Hippocampal formation (tissue), 2 donors: ENCODE measurements at regions not wholly inside any gene's neighbourhood (a gene's known extent, or its start where the extent isn't known, plus 50 kb on each side); places are given as distances from the start of the nearest gene placed in this dataset.

ENCODE experiments used
- DNase-seq, 2 donors: peaks; one replicate each; lab custom pipeline; 2025; lab: John Stamatoyannopoulos, UW

DNA sequence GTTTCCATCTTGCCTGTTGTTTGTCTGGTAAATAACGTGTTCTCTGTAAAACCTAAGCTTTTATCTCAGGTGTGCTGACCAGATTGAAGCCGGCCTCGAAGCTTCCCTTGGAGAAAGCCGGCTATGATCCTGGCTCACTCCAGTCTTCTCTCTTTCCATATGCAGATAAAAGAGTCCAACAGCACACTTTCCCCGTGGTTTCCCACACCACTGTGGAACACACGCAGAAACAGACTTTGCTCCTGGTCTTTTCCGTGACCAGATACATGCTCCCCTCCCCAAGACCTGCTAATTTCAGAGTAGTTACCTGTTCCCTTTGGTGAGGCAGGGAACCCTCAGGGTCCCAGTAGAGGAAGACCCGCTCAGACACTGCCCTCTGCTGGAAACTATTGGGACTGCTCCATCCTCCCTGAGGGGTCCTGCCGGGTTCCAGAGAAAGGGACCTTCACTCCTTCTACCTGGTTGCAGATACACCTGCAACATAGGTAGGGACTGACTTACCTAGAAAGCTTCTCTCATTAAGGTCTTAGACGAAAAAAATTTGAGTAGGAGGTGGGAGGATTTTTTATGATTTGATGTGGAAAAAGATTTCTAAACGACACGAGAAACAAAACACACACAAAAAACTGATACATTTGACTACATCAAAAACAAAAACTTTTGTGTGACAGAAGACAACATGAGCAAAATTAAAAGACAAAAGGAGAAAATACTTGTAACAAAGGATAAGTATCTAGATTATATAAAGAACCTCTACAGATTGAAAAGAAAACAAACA, 415.4 kb upstream of the CCDC196 start:
- DNase-seq = peak in 1 of 2 donors; percentile 13

DNA sequence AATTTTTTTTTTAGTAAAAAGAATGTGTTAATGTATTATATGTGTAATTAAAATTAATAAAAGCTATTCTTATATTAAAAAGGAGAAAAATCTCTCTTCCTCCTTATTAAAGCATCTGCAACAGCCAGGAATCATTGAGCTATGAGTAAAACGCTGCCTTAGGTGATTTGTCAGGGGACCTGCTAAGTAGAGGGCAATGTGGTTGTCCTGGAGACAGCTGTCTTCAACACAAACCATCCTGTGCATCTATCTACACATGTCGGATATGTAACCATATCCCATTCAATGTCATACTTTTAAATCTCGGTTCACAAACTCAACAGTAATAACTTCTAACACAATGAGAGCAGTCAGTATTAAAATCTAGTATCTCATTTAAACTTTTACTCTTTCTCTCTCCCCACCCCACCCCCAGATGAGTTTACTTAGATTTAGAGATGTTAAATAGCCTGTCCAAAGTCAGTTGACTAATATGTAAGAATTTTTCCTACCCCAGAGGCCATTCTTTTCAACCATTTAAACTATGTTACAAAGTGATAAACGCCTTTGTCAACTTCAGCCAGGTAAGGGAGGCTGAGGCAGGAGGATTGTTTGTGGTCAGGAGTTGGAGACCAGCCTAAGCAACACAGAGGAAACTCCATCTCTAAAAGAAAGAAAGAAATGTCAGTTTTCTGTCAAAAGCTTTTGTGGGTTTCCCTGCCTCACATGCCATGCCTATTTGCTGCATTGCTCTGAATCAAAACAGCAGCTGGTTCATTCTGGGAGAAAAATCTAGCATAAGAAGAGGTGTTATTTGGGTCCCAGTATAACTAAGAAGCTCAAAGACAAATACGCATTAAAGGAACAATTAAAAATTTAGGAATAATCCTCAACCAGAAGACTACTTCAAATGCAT, 413.7 kb upstream of the CCDC196 start:
- DNase-seq = no peak

DNA sequence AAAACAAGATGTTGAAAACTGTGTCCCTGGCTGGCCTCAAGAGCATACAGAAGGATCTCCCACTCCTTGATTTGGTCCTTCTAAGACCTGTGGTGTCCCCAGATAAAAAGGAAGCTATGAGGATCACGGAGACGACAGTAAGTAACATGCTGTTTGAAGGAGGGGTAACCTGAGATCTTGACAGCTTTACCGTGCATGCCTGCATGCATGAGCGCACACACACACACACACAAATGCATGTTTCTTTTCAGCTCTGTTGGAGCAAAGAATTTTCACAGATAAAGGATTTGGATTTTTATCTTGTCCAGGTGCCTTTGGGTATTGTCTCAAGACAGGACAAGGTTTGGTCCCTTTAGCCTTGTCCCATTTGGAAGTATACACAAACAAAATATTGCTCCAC, 411.6 kb upstream of the CCDC196 start:
- DNase-seq = no peak

DNA sequence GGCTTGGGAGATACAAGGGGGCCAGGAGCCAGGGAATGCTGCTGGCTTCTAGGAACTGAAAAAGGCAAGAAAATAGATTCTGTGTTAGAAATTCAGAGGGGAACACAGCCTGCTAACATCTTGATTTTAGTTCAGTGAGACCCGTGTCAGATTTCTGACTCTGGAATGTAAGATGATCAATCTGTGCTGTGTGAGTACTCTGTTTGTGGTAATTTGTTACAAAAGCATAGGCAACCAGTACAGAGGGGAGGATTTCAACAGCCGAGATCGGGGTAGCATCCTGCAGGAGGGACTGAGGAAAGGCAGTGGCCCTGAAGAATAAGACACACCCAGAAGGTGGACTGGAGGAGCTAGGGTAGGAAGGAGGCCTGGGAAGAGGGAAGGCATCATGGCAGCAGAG, 410.0 kb upstream of the CCDC196 start:
- DNase-seq = no peak

DNA sequence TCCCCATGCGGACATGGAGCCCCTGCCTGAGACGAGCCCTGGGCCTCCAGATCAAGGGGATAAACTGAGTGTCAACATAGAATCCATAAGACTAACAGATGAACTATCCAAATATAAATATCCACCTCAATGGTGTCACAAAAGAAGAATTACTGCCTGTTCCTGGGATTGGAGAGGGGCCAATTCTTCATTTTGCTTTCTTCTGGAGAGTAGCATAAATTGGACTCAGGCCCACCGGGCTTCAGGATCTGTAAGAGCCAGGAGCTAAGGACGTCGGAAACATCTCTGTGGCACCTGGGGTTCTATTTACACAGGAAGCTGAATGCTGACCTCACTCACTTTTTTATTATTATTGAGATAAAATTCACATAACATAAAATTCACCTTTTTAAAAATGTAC, 408.2 kb upstream of the CCDC196 start:
- DNase-seq = no peak

DNA sequence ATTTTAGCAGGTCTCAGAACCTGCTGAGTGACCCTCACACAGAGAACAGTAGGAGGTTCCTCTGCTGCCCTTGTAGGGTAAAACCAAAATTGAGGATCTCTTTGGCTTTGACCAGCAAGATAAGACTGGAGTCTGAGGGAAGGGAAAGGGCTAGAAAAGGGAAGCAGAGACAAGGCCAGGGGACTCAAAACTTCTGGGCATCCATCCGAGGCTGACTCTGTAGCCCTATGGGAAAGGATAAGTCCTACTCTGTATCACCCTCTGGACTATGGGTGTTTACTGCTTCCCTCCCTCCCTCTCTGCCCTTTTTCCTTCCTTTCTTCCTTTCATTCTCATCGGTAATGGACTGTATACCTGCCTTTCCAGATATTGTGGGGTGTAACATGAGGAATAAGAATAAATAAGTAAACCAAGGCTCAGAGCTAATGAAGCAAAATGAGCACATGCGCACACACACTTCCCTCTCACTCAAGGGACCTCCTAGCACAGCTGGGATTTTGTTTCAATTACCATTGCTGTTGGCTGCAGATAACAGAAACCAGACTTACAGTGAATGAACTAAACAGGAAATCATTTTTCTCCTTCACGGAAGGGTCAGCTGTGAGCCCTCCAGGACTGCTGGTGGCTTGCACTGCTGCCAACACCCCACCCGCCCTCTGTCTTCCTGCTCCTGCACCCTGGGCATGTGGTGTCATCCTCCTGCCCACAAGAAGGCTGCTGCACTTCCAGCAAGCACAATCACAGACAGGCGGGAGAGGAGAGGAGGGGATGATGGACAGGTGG, 404.4 kb upstream of the CCDC196 start:
- peak in 1 of 2 donors; percentile 1 for DNase-seq

DNA sequence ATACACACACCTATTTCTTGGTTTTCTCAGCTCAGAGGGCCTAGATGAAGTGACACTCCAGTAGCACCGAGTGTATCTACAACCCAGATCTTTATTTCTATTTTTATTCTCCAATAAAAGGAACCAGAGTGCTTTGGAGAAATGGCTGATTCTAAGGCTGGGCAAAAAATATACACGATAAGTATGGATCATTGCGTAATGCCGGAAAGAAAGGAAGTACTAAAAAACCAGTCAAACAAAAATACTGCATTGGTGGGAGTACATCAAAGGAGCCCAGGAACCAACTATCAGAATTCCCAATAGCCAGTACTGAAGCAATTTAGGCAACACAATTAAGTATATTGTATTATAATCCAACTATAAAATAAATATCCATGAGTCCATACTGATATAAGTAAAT, 400.9 kb upstream of the CCDC196 start:
- no peak for DNase-seq

DNA sequence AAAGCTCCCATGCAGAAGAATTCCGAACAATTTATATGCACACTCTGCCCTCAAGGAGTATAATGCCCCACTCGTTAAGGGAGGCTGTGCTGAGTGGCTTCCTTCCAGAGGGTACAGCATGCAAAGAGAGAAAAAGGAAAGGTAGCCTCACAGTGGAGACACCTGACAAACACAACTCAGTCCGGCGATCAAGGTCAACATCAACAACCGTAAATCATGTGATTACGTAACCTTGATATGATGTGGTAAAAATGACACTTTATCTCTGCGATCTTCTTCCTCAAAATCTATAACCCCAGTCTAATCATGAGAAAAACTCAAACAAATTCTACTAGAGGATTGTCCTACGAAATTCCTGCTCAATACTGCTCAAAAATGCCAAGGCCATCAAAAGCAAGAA, 400.5 kb upstream of the CCDC196 start:
- DNase-seq = no peak

DNA sequence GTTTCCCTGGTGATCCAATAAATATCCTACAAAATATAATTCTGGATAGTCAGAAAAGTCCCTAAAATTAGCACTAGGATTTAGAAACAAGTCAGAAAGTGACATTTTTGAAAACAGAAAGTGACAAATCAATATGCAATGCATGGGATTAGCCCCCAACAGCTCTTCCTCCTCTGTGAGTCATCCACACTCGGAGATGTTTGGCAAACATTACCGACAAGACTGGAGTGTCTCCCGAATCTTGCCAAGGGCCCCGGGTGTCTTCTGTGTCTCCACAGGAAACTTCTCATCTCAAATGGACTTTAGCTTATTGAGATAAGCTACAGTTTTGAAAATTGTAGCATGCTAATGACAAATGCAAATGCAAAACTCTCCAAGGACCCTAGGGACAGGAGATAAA, 398.9 kb upstream of the CCDC196 start:
- no peak for DNase-seq

DNA sequence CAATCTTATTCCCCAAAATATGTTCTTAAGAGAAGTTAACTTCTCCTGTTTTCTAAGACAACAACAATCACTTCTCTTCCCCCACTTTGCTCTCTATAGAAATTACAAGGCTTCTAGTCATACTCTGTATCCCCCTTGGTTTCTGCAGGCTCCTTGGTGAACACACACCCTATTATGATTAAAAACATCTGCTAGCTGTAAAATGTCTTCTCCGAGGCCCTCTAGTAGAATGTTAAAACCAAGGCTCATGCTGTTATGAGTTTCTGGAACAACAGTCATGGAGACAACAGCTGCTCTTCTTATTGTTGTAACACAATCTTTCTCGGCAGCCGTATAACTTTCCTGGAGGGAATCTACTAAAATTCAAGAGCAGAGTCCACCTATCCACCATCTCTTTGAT, 397.5 kb upstream of the CCDC196 start:
- DNase-seq = no peak

DNA sequence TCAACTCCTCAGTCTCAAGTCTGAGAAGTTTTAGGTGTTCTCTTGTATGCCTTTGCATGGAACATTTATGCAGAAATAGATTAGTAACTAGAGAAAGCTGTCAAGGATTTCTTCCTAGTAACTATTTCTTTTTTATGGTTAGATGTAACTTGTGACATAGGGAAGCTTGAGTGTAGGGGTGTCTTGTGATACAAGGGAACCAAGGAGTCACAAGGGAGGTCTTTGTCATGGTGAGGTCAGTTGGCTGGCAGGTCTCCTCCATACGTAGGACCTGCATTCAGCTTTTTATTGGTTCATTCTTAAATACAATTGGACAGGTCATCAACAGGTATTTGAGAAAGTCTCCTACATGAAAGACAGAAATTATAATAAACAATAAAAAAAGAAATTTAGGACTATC, 394.0 kb upstream of the CCDC196 start:
- no peak for DNase-seq

DNA sequence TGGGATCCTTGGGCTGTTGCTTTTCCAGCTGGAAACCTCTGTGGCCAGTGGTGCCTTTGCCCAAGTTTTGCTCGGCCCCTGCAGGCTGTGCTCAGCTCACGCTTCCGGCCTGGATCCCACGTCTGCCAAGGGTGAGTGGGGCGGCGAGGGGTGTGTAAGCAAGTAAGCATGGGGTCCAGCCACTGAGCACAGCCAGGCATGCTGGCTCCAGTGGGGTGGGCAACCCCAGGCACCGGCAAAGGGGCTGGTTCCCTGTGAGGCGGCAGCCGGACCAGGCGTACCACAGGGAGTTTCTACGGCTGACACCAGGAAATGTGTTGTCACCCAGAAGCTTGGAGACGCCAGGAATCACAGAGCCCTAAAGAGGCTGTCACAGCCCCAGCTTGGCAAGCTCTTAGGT, 393.4 kb upstream of the CCDC196 start:
- no peak for DNase-seq

DNA sequence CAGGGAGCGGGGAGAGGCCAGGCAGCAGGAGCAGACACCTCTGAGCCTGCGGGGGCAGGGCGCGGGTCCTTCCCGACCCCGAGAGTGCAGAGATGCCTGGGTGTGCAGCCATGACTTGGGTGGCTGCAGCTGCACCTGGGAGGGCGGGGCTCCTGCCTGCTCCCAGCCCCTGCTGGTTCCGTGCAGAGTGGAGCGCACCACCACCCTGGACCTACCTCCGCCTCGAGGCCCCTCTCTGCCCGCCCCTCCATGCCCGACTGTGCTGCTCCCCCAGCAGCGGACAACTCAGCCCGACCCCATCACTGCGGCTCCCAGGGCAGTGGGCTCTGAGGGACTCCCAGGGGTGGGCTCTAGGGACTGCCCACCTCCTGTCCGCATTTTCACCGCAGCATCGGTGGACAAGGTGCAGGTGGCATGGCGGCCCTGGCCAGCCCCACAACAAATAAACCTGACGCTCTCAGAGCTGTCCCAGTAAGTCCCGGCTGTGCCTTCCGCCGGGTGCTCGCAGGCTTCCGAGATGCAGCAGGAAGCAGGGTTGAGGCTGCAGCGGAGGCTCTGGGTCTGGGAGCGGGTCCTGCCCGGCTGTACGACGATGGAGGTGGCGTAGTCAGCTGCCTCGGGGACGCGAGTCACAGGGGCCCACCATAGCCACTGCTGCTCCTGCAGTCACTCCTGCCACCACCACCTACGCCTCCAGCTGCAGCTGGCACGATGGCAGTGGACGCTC, 392.0 kb upstream of the CCDC196 start:
- DNase-seq = no peak

DNA sequence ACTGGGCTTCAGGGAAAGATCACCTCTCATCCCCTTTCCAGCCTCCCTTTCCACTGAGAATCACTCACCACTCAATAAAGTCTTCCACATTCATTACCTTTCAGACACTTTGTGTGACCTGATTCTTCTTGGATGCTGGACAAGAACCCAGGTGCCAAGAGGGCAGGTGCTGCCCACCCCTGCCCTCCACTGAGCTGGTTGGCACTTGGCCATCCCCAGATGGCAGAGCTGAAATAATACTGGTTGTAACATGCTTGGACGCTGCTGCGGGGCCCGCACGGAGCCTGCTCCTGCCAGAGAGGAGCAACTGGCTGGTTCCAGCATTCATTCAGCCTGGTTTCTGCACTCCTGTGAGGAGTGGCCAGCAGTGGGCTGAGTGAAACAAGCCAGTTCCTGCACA, 386.7 kb upstream of the CCDC196 start:
- no peak for DNase-seq

DNA sequence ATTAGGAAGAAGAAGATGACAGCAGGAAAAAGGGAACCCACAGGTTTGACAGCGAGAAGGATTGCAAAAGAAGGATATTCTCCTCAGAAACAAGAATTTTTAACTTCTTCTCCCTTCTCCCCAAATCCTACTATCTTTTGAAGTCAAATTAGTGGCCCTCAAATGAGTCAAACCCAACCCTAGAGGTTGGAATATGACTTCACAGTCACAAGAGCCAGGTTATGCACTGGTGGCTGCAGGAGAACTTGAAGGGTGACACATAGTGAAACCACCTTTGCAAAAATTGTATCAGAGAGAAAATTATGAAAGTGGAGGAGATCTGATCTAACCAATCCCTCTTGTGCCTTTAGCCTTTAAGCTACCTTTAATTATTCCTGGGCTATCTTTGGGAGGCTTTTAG, 386.2 kb upstream of the CCDC196 start:
- DNase-seq = no peak

DNA sequence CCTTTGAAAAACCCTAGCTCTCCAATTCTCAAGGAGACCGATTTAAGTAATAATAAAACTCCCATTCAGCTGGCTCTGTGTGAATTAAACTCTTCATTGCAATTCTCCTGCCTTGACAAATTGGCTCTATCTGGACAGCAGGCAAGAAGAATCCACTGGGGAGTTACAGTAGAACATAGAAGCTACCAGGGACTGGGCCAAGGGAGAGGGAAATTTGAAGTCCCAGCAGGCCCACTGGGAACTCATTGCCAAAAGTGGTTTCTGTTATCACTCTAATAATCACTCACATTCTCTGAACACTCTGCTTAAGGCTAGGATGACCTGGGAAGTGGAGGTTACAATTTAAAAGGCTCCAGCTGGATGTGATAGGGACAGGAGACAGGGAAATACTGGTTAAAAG, 384.5 kb upstream of the CCDC196 start:
- DNase-seq = no peak

DNA sequence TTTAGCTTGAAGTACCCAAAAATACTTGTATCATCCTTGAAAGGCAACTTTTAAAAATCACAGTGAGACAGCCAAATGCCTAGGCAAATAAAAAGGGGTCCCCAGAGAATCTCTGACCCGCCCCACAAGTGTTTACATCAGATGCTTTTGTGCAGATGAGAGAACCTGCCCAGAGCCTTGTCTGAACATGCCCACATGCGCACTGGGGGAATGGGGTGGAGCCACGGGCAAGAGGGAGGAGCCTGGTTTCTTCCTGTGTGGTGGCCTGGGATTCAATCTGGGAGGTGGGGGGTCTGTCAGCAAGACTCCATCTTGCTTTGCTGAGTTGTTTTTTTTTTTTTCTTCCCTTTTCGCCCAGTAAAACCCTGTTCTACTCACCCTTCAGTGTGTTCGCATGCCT, 381.7 kb upstream of the CCDC196 start:
- no peak for DNase-seq

DNA sequence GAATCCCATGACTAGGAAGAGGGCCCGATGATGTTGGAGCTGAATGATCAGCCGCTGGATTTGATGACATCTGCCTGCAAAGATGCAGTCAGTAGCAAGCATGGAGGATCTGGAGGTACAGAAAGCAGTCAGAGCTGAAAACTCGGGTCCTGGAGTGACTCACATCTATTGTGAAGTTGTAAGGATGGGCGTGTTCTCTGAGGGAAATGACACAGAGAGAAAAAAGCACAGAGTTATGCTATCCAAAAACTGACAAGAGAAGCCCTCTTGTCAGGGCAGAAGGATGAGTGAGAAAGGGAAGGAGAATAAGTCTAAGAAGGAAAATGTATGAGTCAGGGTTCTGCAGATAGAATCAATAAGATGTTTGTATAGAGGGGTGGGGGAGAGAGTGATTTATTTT, 380.4 kb upstream of the CCDC196 start:
- DNase-seq = no peak

DNA sequence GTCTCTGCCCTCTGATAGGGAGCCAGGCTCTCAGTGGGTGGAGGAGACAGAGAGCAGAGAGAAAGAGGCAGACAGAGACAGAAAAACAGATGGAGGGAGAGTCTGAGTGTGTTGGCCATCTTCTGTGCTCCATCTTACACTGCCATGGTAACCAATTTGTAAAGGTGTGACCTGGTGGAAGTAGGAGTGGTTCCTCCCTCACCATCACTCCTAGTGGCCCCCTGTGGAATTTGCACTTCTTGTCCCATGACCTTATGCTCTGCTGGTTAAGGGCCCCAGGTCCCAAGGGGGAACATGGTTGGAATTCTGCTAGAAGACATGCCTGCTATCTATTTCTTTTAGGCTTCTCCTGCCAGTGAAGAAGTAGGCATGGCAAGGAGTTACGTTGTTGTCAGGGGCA, 376.7 kb upstream of the CCDC196 start:
- no peak for DNase-seq

DNA sequence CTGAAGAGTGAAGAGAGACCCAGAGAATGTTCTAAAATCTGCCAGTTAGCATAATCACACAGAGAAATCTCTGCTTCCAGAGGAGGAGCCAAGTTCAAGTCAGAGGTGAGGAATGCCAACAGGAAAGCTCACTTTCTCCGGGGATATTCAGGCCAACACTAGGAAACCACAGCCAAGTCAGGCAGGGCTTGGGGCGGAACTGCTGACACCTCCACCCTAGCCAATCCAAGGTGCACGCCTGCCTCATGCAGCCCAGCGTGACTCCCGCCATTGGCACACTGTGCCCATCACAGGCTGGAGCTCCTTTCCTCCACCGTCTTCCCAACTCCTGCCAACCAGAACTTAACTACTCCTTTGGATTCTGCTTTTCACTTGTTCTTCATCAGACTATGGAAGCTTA, 374.3 kb upstream of the CCDC196 start:
- DNase-seq = no peak

DNA sequence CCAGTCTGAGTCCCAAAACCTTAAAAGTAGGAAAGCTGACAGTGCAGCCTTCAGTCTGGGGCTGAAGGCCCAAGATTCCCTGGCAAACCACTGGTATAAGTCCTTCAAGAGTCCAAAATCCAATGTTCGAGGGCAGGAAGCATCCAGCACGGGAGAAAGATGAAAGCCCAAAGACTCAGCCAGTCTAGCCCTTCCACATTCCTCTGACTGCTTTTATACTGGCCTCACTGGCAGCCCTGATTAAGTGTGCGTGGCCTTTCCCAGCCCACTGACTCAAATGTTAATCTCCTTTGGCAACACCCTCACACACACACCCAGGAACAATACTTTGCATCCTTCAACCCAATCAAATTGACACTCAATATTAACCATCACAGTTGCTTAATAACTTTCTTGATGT, 372.1 kb upstream of the CCDC196 start:
- no peak for DNase-seq
